Tibial nerve (tissue), 4 donors: ENCODE measurements at regions not wholly inside any gene's neighbourhood (a gene's known extent, or its start where the extent isn't known, plus 50 kb on each side); places are given as distances from the start of the nearest gene placed in this dataset.
A peak's percentile ranks its signal among the peaks of the same experiment; 100 is the strongest.

Experiments used
- DNase-seq, 2 donors: peaks; one replicate each; pipeline ENCODE4 v3.0.0-alpha.2; 2019; ENCODE audit warnings: low spot score in 2 of 2
- H3K27ac ChIP-seq, 4 donors: fragments of 200-600 bp; sonication (generic) in 3 of 4; one replicate each; pipeline ENCODE4 v1.5.1; 2017 to 2019; ENCODE audit warnings: mild to moderate bottlenecking in 1 of 4
- H3K27me3 ChIP-seq, 2 donors: fragments of 200-600 bp; sonication (generic) in 1 of 2; one replicate each; pipeline versions ENCODE4 v1.5.1 to v1.6.0; 2017 to 2019
- H3K36me3 ChIP-seq, 3 donors: fragments of 200-600 bp; sonication (generic); one replicate each; pipeline ENCODE4 v1.5.1; 2018 to 2019
- H3K4me1 ChIP-seq, 4 donors: fragments of 200-600 bp; sonication (generic) in 3 of 4; one replicate each; pipeline ENCODE4 v1.5.1; 2017 to 2019
- H3K4me3 ChIP-seq, 4 donors: fragments of 200-600 bp; sonication (generic) in 3 of 4; one replicate each; pipeline ENCODE4 v1.5.1; 2017 to 2019; ENCODE audit warnings: mild to moderate bottlenecking in 1 of 4, moderate library complexity in 1 of 4
- H3K9me3 ChIP-seq, 4 donors: fragments of 200-600 bp; sonication (generic) in 3 of 4; one replicate each; pipeline ENCODE4 v1.5.1; 2017 to 2019
- EP300 ChIP-seq, 2 donors: sonication (generic); formaldehyde crosslinking; IDR thresholded peaks; one replicate each; pipeline ENCODE4 v1.6.1; 2017; ENCODE audit warnings: antibody characterized with exemption in 2 of 2, mild to moderate bottlenecking in 1 of 2
- POLR2A ChIP-seq, 2 donors: fragments of 450-650 bp; IDR thresholded peaks; one replicate each; pipeline ENCODE4 v1.6.1; 2017; ENCODE audit warnings: antibody characterized with exemption in 2 of 2, mild to moderate bottlenecking in 2 of 2, moderate library complexity in 2 of 2
- WGBS, 2 donors: methylation state at CpG; one replicate each; pipeline ENCODE4 v1.1.5; 2018; 5-methylcytosine and 5-hydroxymethylcytosine counted together
- TF ChIP-seq, protein P1 (sequence below), 5 experiments: fragments of 200-600 bp in 3 of 5; fragments of 450-650 bp in 2 of 5; sonication (generic) in 3 of 5; IDR thresholded peaks; one replicate each; pipeline ENCODE4 v1.5.1; 2016 to 2019; ENCODE audit warnings: antibody characterized with exemption in 5 of 5, mild to moderate bottlenecking in 3 of 5, moderate library complexity in 2 of 5

DNA sequence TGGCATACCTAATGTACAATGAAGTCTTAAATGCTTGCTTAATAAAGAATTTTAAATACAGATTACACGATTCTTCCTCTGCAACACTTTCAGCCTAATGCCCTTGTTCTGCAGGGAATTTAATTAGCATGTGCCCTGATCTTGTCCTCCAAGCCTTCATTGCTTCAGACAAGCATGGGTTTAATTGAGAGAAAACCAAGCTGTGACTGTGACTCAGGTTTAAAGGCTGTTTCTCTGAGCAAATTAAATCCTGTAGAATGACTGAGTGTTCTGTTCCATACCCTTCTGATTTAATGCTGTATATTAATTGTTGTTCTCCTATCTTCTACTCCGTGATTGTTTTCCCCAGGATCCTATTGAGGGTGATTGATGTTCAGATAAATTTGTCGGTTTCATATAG lies 269.0 kb upstream of the PRMT6 start:
- 83% methylated on average over 3 of the region's 3 CpGs for WGBS, 2 donors
- Histone ChIP-seq H3K9me3 (no peaks in the 10 kb centered on the region), H3K4me1 (no peaks in the 10 kb centered on the region), H3K36me3 (no peaks in the 10 kb centered on the region), H3K27me3 (no peaks in the 10 kb centered on the region), H3K27ac (no peak overlapping the region), H3K4me3 (no peak overlapping the region)
- TF ChIP-seq, protein P1, sequence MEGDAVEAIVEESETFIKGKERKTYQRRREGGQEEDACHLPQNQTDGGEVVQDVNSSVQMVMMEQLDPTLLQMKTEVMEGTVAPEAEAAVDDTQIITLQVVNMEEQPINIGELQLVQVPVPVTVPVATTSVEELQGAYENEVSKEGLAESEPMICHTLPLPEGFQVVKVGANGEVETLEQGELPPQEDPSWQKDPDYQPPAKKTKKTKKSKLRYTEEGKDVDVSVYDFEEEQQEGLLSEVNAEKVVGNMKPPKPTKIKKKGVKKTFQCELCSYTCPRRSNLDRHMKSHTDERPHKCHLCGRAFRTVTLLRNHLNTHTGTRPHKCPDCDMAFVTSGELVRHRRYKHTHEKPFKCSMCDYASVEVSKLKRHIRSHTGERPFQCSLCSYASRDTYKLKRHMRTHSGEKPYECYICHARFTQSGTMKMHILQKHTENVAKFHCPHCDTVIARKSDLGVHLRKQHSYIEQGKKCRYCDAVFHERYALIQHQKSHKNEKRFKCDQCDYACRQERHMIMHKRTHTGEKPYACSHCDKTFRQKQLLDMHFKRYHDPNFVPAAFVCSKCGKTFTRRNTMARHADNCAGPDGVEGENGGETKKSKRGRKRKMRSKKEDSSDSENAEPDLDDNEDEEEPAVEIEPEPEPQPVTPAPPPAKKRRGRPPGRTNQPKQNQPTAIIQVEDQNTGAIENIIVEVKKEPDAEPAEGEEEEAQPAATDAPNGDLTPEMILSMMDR (IDR thresholded peaks at IDR 0.05) = no peak
- TF ChIP-seq POLR2A (IDR thresholded peaks at IDR 0.05) = no peak
- TF ChIP-seq EP300 (IDR thresholded peaks at IDR 0.05) = no peak
- DNase-seq = no peak

DNA sequence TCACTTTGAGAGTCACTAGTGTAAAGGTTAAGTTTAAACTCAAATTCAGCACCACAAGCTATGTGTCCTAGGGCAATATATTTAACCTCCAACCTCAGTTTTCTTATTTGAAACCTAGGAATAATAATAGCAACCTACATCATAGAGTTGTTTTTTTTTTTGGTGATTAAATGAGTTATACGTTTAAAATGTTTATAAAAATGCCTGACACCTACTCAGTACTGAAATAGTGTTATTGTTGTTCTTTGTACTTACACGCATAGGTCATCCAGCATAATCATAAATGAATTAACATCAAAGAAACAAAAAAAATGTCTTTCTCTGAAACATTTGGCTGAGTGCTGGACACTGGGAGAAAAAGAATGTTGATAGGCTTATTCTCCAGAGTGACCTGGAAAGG lies 266.8 kb upstream of the PRMT6 start:
- Histone ChIP-seq H3K4me3 (no peak overlapping the region), H3K36me3 (no peaks in the 10 kb centered on the region), H3K27ac (no peak overlapping the region), H3K4me1 (no peaks in the 10 kb centered on the region), H3K27me3 (no peaks in the 10 kb centered on the region), H3K9me3 (no peaks in the 10 kb centered on the region)
- TF ChIP-seq EP300 (IDR thresholded peaks at IDR 0.05) (no peak), POLR2A (IDR thresholded peaks at IDR 0.05) (no peak)
- TF ChIP-seq, protein P1 (IDR thresholded peaks at IDR 0.05) = no peak
- WGBS, 2 donors = 43 to 45% methylated on average over 2 of the region's 2 CpGs
- DNase-seq = no peak

- WGBS, 2 donors = 92 to 94% methylated on average over 11 of the region's 11 CpGs
- Histone ChIP-seq H3K4me1 (no peaks in the 10 kb centered on the region), H3K36me3 (no peaks in the 10 kb centered on the region), H3K9me3 (no peaks in the 10 kb centered on the region), H3K27ac (no peak overlapping the region), H3K27me3 (no peaks in the 10 kb centered on the region), H3K4me3 (no peak overlapping the region)
- DNase-seq = no peak
- TF ChIP-seq, protein P1 (IDR thresholded peaks at IDR 0.05) = no peak
- TF ChIP-seq EP300 (IDR thresholded peaks at IDR 0.05) = no peak
- no peak for TF ChIP-seq POLR2A (IDR thresholded peaks at IDR 0.05)
These were observed 265.4 kb upstream of the PRMT6 start for GRCh38 chr1:106791041-106791440.

GRCh38 chr1:106793651-106794050 lies 262.8 kb upstream of the PRMT6 start:
- 63 to 73% methylated on average over 2 of the region's 2 CpGs for WGBS, 2 donors
- TF ChIP-seq, protein P1 (IDR thresholded peaks at IDR 0.05) = no peak
- TF ChIP-seq EP300 (IDR thresholded peaks at IDR 0.05) (no peak), POLR2A (IDR thresholded peaks at IDR 0.05) (no peak)
- Histone ChIP-seq H3K27ac (peak overlapping the region in 1 of 4 donors; percentile 55), H3K4me3 (no peak overlapping the region), H3K9me3 (no peaks in the 10 kb centered on the region), H3K4me1 (no peaks in the 10 kb centered on the region), H3K36me3 (no peaks in the 10 kb centered on the region), H3K27me3 (no peaks in the 10 kb centered on the region)
- no peak for DNase-seq

- H3K4me3 ChIP-seq = no peak overlapping the region
- no peaks in the 10 kb centered on the region for H3K36me3 ChIP-seq
- H3K9me3 ChIP-seq = no peaks in the 10 kb centered on the region
- WGBS, 2 donors = 46 to 62% methylated on average over 4 of the region's 4 CpGs
- H3K27ac ChIP-seq = no peak overlapping the region
- H3K27me3 ChIP-seq = no peaks in the 10 kb centered on the region
- no peaks in the 10 kb centered on the region for H3K4me1 ChIP-seq
- DNase-seq = no peak
- no peak for TF ChIP-seq POLR2A (IDR thresholded peaks at IDR 0.05)
- TF ChIP-seq, protein P1 (IDR thresholded peaks at IDR 0.05) = no peak
These were observed 257.5 kb upstream of the PRMT6 start for GRCh38 chr1:106798991-106799390.
